ENCODE measurements at regions not wholly inside any gene's neighbourhood (a gene's known extent, or its start where the extent isn't known, plus 50 kb on each side); places are given as distances from the start of the nearest gene placed in this dataset.

DNA sequence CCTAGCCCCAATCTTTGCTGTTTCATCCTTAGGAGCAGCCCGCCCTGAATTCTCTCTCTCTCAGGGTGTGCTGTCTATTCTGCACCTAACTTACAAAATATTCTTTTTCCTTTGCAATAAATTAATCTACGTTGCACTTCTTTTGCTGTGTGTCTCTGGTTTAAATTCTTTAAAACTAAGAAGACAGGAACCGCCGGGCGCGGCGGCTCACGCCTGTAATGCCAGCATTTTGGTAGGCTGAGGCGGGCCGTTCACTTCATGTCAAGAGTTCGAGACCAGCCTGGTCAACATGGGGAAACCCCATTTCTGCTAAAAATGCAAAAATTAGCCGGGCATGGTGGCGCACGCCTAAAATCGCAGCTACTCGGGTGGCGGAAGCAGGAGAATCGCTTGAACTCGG lies 148.5 kb upstream of the PRSS16 start:
- TF ChIP-seq EZH2 (IDR thresholded peaks at IDR 0.05; ENCODE audit: insufficient read depth, poor library complexity, severe bottlenecking) = no peak
- no peak for TF ChIP-seq EZH2phosphoT487 (IDR thresholded peaks at IDR 0.05; ENCODE audit: insufficient read depth, low read depth)

Data from GM23248 (cell line).